ENCODE measurements at regions not wholly inside any gene's neighbourhood (a gene's known extent, or its start where the extent isn't known, plus 50 kb on each side); places are given as distances from the start of the nearest gene placed in this dataset.
A peak's percentile ranks its signal among the peaks of the same experiment; 100 is the strongest.

- DNase-seq (ENCODE audit: low spot score), result no peak
Measured at GRCh38 chr9:16198996-16199395, 646.2 kb downstream of the CCDC171 start.

- DNase-seq (ENCODE audit: low spot score), result no peak
Measured at GRCh38 chr9:16202221-16202620, 649.4 kb downstream of the CCDC171 start.

- peak; percentile 90 for DNase-seq (ENCODE audit: low spot score)
Measured at GRCh38 chr9:16202914-16203728, 650.3 kb downstream of the CCDC171 start.

- no peak for DNase-seq (ENCODE audit: low spot score)
Measured at GRCh38 chr9:16203729-16204573, 651.1 kb downstream of the CCDC171 start.

GRCh38 chr9:16205455-16205854 is 652.6 kb downstream of the CCDC171 start:
- no peak for DNase-seq (ENCODE audit: low spot score)

- DNase-seq (ENCODE audit: low spot score), result no peak
Measured at GRCh38 chr9:16206518-16206917, 653.7 kb downstream of the CCDC171 start.

GRCh38 chr9:16207161-16207560 is 654.3 kb downstream of the CCDC171 start:
- DNase-seq (ENCODE audit: low spot score), result peak; percentile 38

GRCh38 chr9:16210440-16210839 is 657.6 kb downstream of the CCDC171 start:
- no peak for DNase-seq (ENCODE audit: low spot score)

GRCh38 chr9:16211946-16212345 is 658.5 kb downstream of the BNC2 start:
- DNase-seq (ENCODE audit: low spot score), result no peak

GRCh38 chr9:16213781-16214515 is 656.5 kb downstream of the BNC2 start:
- DNase-seq (ENCODE audit: low spot score), result peak; percentile 92

- no peak for DNase-seq (ENCODE audit: low spot score)
Measured at GRCh38 chr9:16214677-16215352, 655.7 kb downstream of the BNC2 start.

GRCh38 chr9:16215353-16215680 is 655.2 kb downstream of the BNC2 start:
- DNase-seq (ENCODE audit: low spot score), result no peak

GRCh38 chr9:16217943-16218701 is 652.3 kb downstream of the BNC2 start:
- DNase-seq (ENCODE audit: low spot score), result peak; percentile 38

GRCh38 chr9:16221366-16221765 is 649.1 kb downstream of the BNC2 start:
- DNase-seq (ENCODE audit: low spot score), result no peak

- DNase-seq (ENCODE audit: low spot score), result no peak
Measured at GRCh38 chr9:16221822-16222547, 648.5 kb downstream of the BNC2 start.

- DNase-seq (ENCODE audit: low spot score), result no peak
Measured at GRCh38 chr9:16223074-16223871, 647.2 kb downstream of the BNC2 start.

- no peak for DNase-seq (ENCODE audit: low spot score)
Measured at GRCh38 chr9:16230731-16231130, 639.7 kb downstream of the BNC2 start.

GRCh38 chr9:16236311-16236710 is 634.2 kb downstream of the BNC2 start:
- DNase-seq (ENCODE audit: low spot score), result peak; percentile 82

- peak; percentile 55 for DNase-seq (ENCODE audit: low spot score)
Measured at GRCh38 chr9:16236882-16237281, 633.6 kb downstream of the BNC2 start.
